ENCODE measurements at regions not wholly inside any gene's neighbourhood (a gene's known extent, or its start where the extent isn't known, plus 50 kb on each side); places are given as distances from the start of the nearest gene placed in this dataset.

DNA sequence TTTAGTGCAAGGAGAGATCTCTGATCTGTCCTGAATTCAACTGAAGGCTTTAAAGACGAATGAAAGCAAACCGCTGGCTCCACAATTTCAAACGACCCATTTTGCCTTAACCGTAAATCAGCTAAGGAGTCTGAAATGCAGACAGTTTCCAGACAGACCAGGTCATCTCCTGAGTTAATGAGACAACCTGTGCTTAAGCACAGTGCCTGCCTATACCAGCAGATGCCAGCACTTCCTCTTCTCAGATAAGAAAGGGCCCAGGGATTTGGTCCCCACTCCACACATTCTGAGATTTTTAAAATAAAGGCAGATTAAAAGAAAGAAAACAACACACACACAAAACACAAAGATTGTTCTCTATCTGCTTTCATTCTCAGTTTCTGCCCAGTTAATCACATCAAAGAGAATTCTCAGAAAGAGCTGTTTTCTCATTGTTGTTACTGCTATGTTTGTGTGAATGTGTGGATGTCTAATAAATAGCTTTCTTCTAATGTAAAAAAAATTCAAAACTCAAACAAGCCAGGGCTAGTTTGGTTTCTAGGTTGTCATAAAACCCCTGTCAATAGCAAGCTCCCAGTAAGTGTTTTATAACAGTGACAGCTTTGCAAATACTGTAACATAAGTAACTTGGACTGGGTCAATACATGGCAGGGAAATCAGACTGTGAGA lies 157.7 kb upstream of the SLC24A2 start:
- H3K4me1 ChIP-seq (ENCODE audit: control insufficient read depth in 1 of 2, insufficient read depth in 1 of 2, low read depth in 1 of 2, low read length in 1 of 2), result no peaks in the 10 kb centered on the region
- H3K4me3 ChIP-seq (ENCODE audit: low read depth in 1 of 2, low read length in 1 of 2), result no peak overlapping the region
- H3K27ac ChIP-seq, result no peak overlapping the region
- H3K36me3 ChIP-seq, result no peaks in the 10 kb centered on the region
- TF ChIP-seq, protein P1, sequence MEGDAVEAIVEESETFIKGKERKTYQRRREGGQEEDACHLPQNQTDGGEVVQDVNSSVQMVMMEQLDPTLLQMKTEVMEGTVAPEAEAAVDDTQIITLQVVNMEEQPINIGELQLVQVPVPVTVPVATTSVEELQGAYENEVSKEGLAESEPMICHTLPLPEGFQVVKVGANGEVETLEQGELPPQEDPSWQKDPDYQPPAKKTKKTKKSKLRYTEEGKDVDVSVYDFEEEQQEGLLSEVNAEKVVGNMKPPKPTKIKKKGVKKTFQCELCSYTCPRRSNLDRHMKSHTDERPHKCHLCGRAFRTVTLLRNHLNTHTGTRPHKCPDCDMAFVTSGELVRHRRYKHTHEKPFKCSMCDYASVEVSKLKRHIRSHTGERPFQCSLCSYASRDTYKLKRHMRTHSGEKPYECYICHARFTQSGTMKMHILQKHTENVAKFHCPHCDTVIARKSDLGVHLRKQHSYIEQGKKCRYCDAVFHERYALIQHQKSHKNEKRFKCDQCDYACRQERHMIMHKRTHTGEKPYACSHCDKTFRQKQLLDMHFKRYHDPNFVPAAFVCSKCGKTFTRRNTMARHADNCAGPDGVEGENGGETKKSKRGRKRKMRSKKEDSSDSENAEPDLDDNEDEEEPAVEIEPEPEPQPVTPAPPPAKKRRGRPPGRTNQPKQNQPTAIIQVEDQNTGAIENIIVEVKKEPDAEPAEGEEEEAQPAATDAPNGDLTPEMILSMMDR (IDR thresholded peaks at IDR 0.05), result no peak
- H3K27me3 ChIP-seq, result peaks cover 5% of the 10 kb centered on the region
- no peaks in the 10 kb centered on the region for H3K9me3 ChIP-seq

DNA sequence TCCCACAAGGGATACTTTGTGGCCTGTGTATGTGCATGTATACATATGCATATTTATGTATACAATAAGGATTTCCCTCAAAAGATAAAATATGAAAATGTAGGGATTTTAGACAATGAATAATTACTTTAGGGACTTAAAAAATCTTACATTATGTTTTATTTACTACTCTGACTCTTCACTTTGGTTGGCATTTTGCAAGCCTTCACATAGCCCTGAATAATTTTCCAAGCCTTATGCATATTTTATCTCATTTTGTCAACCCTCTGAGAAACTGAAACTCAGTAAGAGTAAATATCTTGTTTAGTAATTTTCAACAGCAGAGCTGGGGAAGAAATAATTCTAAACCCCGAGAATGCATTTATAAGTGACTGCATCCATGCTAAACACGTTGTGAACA lies 153.0 kb upstream of the SLC24A2 start:
- Histone ChIP-seq H3K36me3 (no peaks in the 10 kb centered on the region), H3K27me3 (peaks cover 5% of the 10 kb centered on the region), H3K27ac (no peak overlapping the region), H3K4me1 (ENCODE audit: control insufficient read depth in 1 of 2, insufficient read depth in 1 of 2, low read depth in 1 of 2, low read length in 1 of 2) (no peaks in the 10 kb centered on the region), H3K9me3 (no peaks in the 10 kb centered on the region), H3K4me3 (ENCODE audit: low read depth in 1 of 2, low read length in 1 of 2) (no peak overlapping the region)
- TF ChIP-seq, protein P1 (IDR thresholded peaks at IDR 0.05), result no peak

DNA sequence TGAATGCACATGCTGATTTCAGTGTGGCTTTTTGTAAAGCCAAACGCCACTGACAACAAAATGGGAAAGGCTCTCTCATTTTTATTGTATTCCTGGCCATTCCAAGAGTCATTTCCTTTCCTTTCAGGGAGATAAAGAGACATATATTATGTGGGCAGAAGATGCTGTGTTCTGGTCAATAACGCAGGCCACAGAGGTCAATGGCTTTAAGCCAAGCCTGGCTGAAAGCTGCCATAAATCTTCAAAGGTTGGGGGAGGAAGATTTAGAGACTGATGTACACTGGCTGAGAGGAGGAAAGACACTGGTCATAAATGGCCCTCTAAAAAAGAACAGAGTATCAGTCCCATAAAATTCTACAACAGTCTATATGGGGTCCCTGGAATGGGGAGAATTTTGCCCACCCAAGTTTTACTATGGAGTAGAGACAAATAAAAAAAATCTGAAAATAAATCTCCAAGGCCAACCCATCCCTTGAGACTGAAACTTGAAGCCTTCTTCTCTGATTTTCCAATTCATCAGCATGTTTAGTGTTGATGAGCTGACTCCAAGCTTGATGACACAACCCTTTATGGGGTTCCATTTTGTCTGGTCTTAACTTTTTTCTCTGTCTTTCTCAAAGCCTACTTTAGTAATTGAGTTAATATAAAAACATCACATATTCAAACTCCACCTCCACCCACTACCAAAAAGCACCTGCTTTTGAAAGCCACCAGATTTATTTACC lies 152.1 kb upstream of the SLC24A2 start:
- H3K27ac ChIP-seq, result no peak overlapping the region
- H3K27me3 ChIP-seq, result peaks cover 5% of the 10 kb centered on the region
- H3K4me3 ChIP-seq (ENCODE audit: low read depth in 1 of 2, low read length in 1 of 2), result no peak overlapping the region
- H3K4me1 ChIP-seq (ENCODE audit: control insufficient read depth in 1 of 2, insufficient read depth in 1 of 2, low read depth in 1 of 2, low read length in 1 of 2), result no peaks in the 10 kb centered on the region
- no peaks in the 10 kb centered on the region for H3K36me3 ChIP-seq
- TF ChIP-seq, protein P1 (IDR thresholded peaks at IDR 0.05), result no peak
- H3K9me3 ChIP-seq, result no peaks in the 10 kb centered on the region

DNA sequence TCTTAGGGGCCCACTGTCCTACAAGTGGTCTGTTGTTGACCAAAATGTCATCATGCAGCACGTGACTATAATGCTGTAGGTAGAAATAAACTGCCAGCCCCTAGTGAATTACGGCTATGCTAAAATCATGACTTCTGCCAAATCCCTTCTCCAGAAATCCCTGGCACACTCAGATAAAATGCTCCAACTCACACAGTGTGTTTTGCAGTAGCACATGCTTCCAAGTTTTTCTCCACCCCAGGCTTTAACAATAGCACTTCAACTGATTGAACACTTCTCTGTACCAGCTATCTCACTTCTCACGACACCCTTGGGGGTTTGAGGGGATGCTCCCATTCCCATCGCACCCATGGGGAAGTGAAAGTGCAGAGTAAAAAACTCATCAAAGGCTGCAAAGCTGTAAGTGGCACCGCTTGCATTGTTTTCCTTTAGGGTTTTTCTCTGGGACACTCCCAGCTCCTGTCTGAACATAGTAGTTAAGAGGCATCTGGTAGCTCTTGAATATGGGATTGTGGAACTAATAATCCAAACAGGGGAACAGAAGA lies 151.0 kb upstream of the SLC24A2 start:
- Histone ChIP-seq H3K36me3 (no peaks in the 10 kb centered on the region), H3K27me3 (peaks cover 3% of the 10 kb centered on the region), H3K4me1 (ENCODE audit: control insufficient read depth in 1 of 2, insufficient read depth in 1 of 2, low read depth in 1 of 2, low read length in 1 of 2) (no peaks in the 10 kb centered on the region), H3K9me3 (no peaks in the 10 kb centered on the region), H3K4me3 (ENCODE audit: low read depth in 1 of 2, low read length in 1 of 2) (no peak overlapping the region), H3K27ac (no peak overlapping the region)
- TF ChIP-seq, protein P1 (IDR thresholded peaks at IDR 0.05), result no peak

GRCh38 chr9:19938990-19939733 lies 150.3 kb upstream of the SLC24A2 start:
- TF ChIP-seq, protein P1 (IDR thresholded peaks at IDR 0.05), result no peak
- H3K4me1 ChIP-seq (ENCODE audit: control insufficient read depth in 1 of 2, insufficient read depth in 1 of 2, low read depth in 1 of 2, low read length in 1 of 2), result peaks cover 6% of the 10 kb centered on the region in 2 experiments
- H3K4me3 ChIP-seq (ENCODE audit: low read depth in 1 of 2, low read length in 1 of 2), result no peak overlapping the region
- H3K27me3 ChIP-seq, result peaks cover 9% of the 10 kb centered on the region
- no peak overlapping the region for H3K27ac ChIP-seq
- H3K9me3 ChIP-seq, result no peaks in the 10 kb centered on the region
- H3K36me3 ChIP-seq, result no peaks in the 10 kb centered on the region
